ENCODE measurements at regions not wholly inside any gene's neighbourhood (a gene's known extent, or its start where the extent isn't known, plus 50 kb on each side); places are given as distances from the start of the nearest gene placed in this dataset.

GRCh38 chr16:51939378-51939871 is 607.5 kb downstream of the TOX3 start:
- no peaks in the 10 kb centered on the region for H3K4me1 ChIP-seq (ENCODE audit: control insufficient read depth, extremely low read depth, insufficient read depth, low read length)
- FAIRE-seq: no peak
- TF ChIP-seq EZH2 (IDR thresholded peaks at IDR 0.05; ENCODE audit: borderline replicate concordance, low read depth, low read length, severe bottlenecking) (no peak), CTCF (IDR thresholded peaks at IDR 0.05; ENCODE audit: extremely low read depth in 1 of 2, insufficient read depth in 1 of 2, low read depth in 1 of 2, low read length in 2 of 2) (no peak), MAX (IDR thresholded peaks at IDR 0.05; ENCODE audit: insufficient read depth, insufficient read length) (no peak), POLR2AphosphoS5 (IDR thresholded peaks at IDR 0.05; ENCODE audit: insufficient read depth, low read depth, low read length) (no peak), GATA2 (IDR thresholded peaks at IDR 0.05; ENCODE audit: insufficient read depth, insufficient read length, low read depth, low read length) (no peak), POLR2A (IDR thresholded peaks at IDR 0.05; ENCODE audit: low read depth, low read length) (no peak), MYC (IDR thresholded peaks at IDR 0.05; ENCODE audit: low read depth, low read length) (no peak), JUN (IDR thresholded peaks at IDR 0.05; ENCODE audit: borderline replicate concordance, insufficient read depth, insufficient read length, low read depth) (no peak)

More at GRCh38 chr16:51939378-51939871, 607.5 kb downstream of the TOX3 start:
- intact Hi-C loops (cut with micrococcal nuclease): no loop called here
- Histone ChIP-seq H3K9me3 (replicated peaks; ENCODE audit: control insufficient read depth, insufficient read depth, low read length) (no peaks in the 10 kb centered on the region), H3K27ac (ENCODE audit: insufficient read depth, low read depth, low read length) (no peak overlapping the region), H4K20me1 (replicated peaks; ENCODE audit: control insufficient read depth, extremely low read depth, insufficient read depth, low read length) (no peaks in the 10 kb centered on the region), H3K4me3 (replicated peaks in 1 of 3; ENCODE audit: insufficient read depth in 1 of 3, low read depth in 1 of 3, low read length in 3 of 3) (no peak overlapping the region), H3K9ac (replicated peaks; ENCODE audit: extremely low read depth, insufficient read depth, low read length) (no peak overlapping the region), H3K27me3 (ENCODE audit: control insufficient read depth in 2 of 2, insufficient read depth in 2 of 2, low read length in 2 of 2) (no peaks in the 10 kb centered on the region), H3K4me2 (ENCODE audit: insufficient read depth, low read length) (no peak overlapping the region), H3K79me2 (ENCODE audit: control insufficient read depth, insufficient read depth, low read length) (no peaks in the 10 kb centered on the region), H3K9me1 (replicated peaks; ENCODE audit: control insufficient read depth, extremely low read depth, insufficient read depth, low read length) (no peaks in the 10 kb centered on the region), H2AFZ (ENCODE audit: low read depth, low read length) (no peak overlapping the region), H3K36me3 (ENCODE audit: control insufficient read depth in 2 of 2, extremely low read depth in 1 of 2, insufficient read depth in 2 of 2, low read length in 2 of 2) (no peaks in the 10 kb centered on the region)
- dilution Hi-C loops (cut with MboI; ENCODE audit: extremely low pct_ligation_motif_present, low sequenced_read_pairs): no loop called here
- ChIA-PET CTCF (interaction anchor here (1.2 kb wide), 1 partner anchor 25 kb away, joined by 3 read pairs; no protein-coding TSS in a partner anchor), POLR2A (no interaction called here)
- DNase-seq (ENCODE audit: low read depth, low spot score): no peak
- no TSS peak for BruUV-seq (replicated peaks)

Data from endothelial cell of umbilical vein (primary cell).